Endothelial cell of umbilical vein (primary cell): ENCODE measurements at regions not wholly inside any gene's neighbourhood (a gene's known extent, or its start where the extent isn't known, plus 50 kb on each side); places are given as distances from the start of the nearest gene placed in this dataset.

Experiments
- BruUV-seq: library from RNA; stranded (reverse); fragments of 400-500 nt; replicated peaks from 2 replicates; lab custom pipeline; 2021; lab: Mats Ljungman, UMichigan
- CTCF ChIA-PET: fragments of 300-600, 350-600 bp; sonication (Branson Sonifier 250); formaldehyde crosslinking; loops from one replicate; lab custom pipeline; 2021; ENCODE audit warnings: antibody characterized with exemption, inconsistent platforms; lab: Charles Lee
- POLR2A ChIA-PET: fragments of 300-600, 350-600 bp; sonication (Branson Sonifier 250); formaldehyde crosslinking; loops from one replicate; lab custom pipeline; 2021; ENCODE audit warnings: antibody characterized with exemption, inconsistent platforms; lab: Charles Lee
- DNase-seq: peaks from one replicate; pipeline ENCODE4 v3.0.0-alpha.2; 2011; ENCODE audit warnings: low read depth, low spot score
- FAIRE-seq: peaks from 2 replicates; lab custom pipeline; 2011; peaks lifted over from hg19 to GRCh38; lab: Jason Lieb, UNC
- H2AFZ ChIP-seq: 2 replicates; pipeline ENCODE4 v1.6.0; 2012; ENCODE audit warnings: low read depth, low read length, control low read depth, inconsistent platforms
- H3K27ac ChIP-seq: 2 replicates; pipeline ENCODE4 v1.5.1; 2011; ENCODE audit warnings: low read depth, mild to moderate bottlenecking, control low read depth, low read length, moderate library complexity; ENCODE audit not compliant: insufficient read depth
- H3K27me3 ChIP-seq, 2 experiments: 2 replicates each; pipeline versions ENCODE4 v1.6.0 to v1.6.1; 2011; ENCODE audit warnings: low read length in 2 of 2, mixed read lengths in 1 of 2; ENCODE audit not compliant: control insufficient read depth in 2 of 2, insufficient read depth in 2 of 2
- H3K36me3 ChIP-seq, 2 experiments: 2 replicates in 1 of 2; 3 replicates in 1 of 2; pipeline ENCODE4 v1.5.1; 2011; ENCODE audit warnings: low read length in 2 of 2, mild to moderate bottlenecking in 1 of 2, moderate library complexity in 1 of 2; ENCODE audit not compliant: control insufficient read depth in 2 of 2, insufficient read depth in 2 of 2; ENCODE audit errors: extremely low read depth in 1 of 2
- H3K4me1 ChIP-seq: 3 replicates; pipeline ENCODE4 v1.5.1; 2011; ENCODE audit warnings: mild to moderate bottlenecking, low read length; ENCODE audit not compliant: control insufficient read depth, insufficient read depth; ENCODE audit errors: extremely low read depth
- H3K4me2 ChIP-seq: 2 replicates; pipeline ENCODE4 v1.6.1; 2011; ENCODE audit warnings: low read length, control low read depth, mixed read lengths; ENCODE audit not compliant: insufficient read depth
- H3K4me3 ChIP-seq, 3 experiments: fragments of 200-600 bp in 1 of 3; sonication (generic), shearing (Covaris generic) in 1 of 3; replicated peaks in 1 of 3; 2 replicates each; pipeline ENCODE4 v1.5.1; 2011 to 2016; ENCODE audit warnings: control low read depth in 3 of 3, low read length in 3 of 3, mild to moderate bottlenecking in 2 of 3, inconsistent platforms in 1 of 3, low read depth in 1 of 3, moderate library complexity in 1 of 3; ENCODE audit not compliant: insufficient read depth in 1 of 3
- H3K79me2 ChIP-seq: 2 replicates; pipeline ENCODE4 v1.6.0; 2012; ENCODE audit warnings: low read length, inconsistent platforms; ENCODE audit not compliant: control insufficient read depth, insufficient read depth
- H3K9ac ChIP-seq: replicated peaks from 2 replicates; pipeline ENCODE3; 2011; ENCODE audit warnings: low read length, control low read depth; ENCODE audit not compliant: insufficient read depth; ENCODE audit errors: extremely low read depth
- H3K9me1 ChIP-seq: replicated peaks from 3 replicates; pipeline ENCODE4 v1.6.0; 2011; ENCODE audit warnings: mild to moderate bottlenecking, low read length; ENCODE audit not compliant: control insufficient read depth, insufficient read depth; ENCODE audit errors: extremely low read depth
- H3K9me3 ChIP-seq: replicated peaks from 2 replicates; pipeline ENCODE4 v1.5.1; 2012; ENCODE audit warnings: low read length, inconsistent platforms; ENCODE audit not compliant: control insufficient read depth, insufficient read depth
- H4K20me1 ChIP-seq: replicated peaks from 2 replicates; pipeline ENCODE3; 2011; ENCODE audit warnings: mild to moderate bottlenecking, low read length; ENCODE audit not compliant: control insufficient read depth, insufficient read depth; ENCODE audit errors: extremely low read depth
- EZH2 ChIP-seq: IDR thresholded peaks from 2 replicates; pipeline ENCODE4 v1.6.1; 2012; ENCODE audit warnings: borderline replicate concordance, low read depth, mild to moderate bottlenecking, moderate library complexity, low read length, inconsistent platforms; ENCODE audit not compliant: severe bottlenecking
- FOS ChIP-seq: IDR thresholded peaks from 2 replicates; pipeline ENCODE4 v1.6.1; 2011; ENCODE audit warnings: mild to moderate bottlenecking, low read length, moderate library complexity, borderline replicate concordance; ENCODE audit not compliant: insufficient read depth
- GATA2 ChIP-seq: IDR thresholded peaks from 2 replicates; pipeline ENCODE4 v1.7.0; 2011; ENCODE audit warnings: low read depth, mild to moderate bottlenecking, moderate library complexity, mixed read lengths, low read length; ENCODE audit not compliant: insufficient read length, insufficient read depth
- JUN ChIP-seq: IDR thresholded peaks from 2 replicates; pipeline ENCODE4 v1.6.1; 2011; ENCODE audit warnings: borderline replicate concordance, low read depth; ENCODE audit not compliant: insufficient read length, insufficient read depth
- MYC ChIP-seq: IDR thresholded peaks from one replicate; pipeline ENCODE4 v1.6.1; 2011; ENCODE audit warnings: mild to moderate bottlenecking, low read depth, low read length
- POLR2A ChIP-seq: IDR thresholded peaks from 2 replicates; pipeline ENCODE4 v1.6.1; 2012; ENCODE audit warnings: low read depth, mild to moderate bottlenecking, control low read depth, low read length
- POLR2AphosphoS5 ChIP-seq: IDR thresholded peaks from 2 replicates; pipeline ENCODE4 v1.6.1; 2012; ENCODE audit warnings: low read depth, mild to moderate bottlenecking, control low read depth, low read length, moderate library complexity; ENCODE audit not compliant: insufficient read depth
- dilution Hi-C: fragments of 300-500 bp; cut with MboI; formaldehyde crosslinking; loops from one replicate; pipeline ENCODE4 v1.15.0; 2019; ENCODE audit warnings: low sequenced_read_pairs; ENCODE audit not compliant: extremely low pct_ligation_motif_present
- intact Hi-C: fragments of 100-400 bp; cut with micrococcal nuclease; formaldehyde crosslinking; loops from one replicate; pipeline ENCODE4 v1.10.0; 2022
- TF ChIP-seq, protein P1 (sequence below): IDR thresholded peaks from 2 replicates; pipeline ENCODE4 v1.6.1; 2011; ENCODE audit not compliant: insufficient read depth, insufficient read length
- TF ChIP-seq, protein P2 (sequence below), 2 donors: IDR thresholded peaks; 1 replicate in 1 of 2; 2 replicates in 1 of 2; pipeline ENCODE4 v1.5.1; 2011; ENCODE audit warnings: low read length in 2 of 2, mild to moderate bottlenecking in 2 of 2, moderate library complexity in 2 of 2, control low read depth in 1 of 2, inconsistent platforms in 1 of 2, low read depth in 1 of 2; ENCODE audit not compliant: insufficient read depth in 1 of 2; ENCODE audit errors: extremely low read depth in 1 of 2

DNA sequence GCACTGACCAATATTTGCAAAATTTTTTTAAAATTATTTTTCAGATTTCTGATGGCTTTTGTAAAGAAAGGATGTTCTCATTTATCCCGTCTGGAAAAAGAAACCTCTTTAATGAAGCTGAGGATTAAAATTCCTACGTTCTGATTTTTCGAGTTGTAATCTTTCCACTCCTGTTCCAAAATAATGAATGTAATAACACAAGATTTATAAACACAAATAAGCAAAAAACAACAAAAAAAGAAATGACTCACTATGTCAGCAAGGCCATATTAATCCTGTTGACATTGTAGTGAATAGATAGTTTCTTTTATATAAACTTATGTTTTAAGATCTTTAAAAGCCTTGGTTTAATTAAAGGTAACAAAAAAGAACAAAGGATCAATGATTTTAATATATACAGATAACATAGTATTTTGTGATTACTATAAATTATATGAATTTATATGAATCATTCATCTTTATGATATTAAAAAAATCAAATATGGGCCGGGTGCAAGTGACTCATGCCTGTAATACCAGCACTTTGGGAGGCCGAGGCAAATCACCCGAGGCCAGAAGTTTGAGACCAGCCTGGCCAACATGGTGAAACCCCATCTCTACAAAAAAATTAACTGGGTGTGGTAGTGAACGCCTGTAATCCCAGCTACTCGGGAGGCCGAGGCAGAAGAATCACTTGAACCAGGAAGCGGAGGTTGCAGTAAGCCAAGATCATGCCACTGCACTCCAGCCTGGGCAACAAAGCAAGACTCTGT lies 336.6 kb upstream of the DAB2 start:
- Histone ChIP-seq H3K9me1 (no peaks in the 10 kb centered on the region), H2AFZ (no peak overlapping the region), H4K20me1 (no peaks in the 10 kb centered on the region), H3K4me2 (no peak overlapping the region), H3K9me3 (no peaks in the 10 kb centered on the region), H3K9ac (no peak overlapping the region), H3K36me3 (no peaks in the 10 kb centered on the region), H3K27me3 (no peaks in the 10 kb centered on the region), H3K79me2 (no peaks in the 10 kb centered on the region), H3K27ac (no peak overlapping the region), H3K4me1 (peaks cover under 1% of the 10 kb centered on the region), H3K4me3 (no peak overlapping the region)
- dilution Hi-C loops = no loop called here
- no TSS peak for BruUV-seq
- ChIA-PET CTCF (interaction anchor here (1.5 to 1.7 kb wide), 2 partner anchors 14 to 59 kb away, joined by 3 to 4 read pairs; no protein-coding TSS in a partner anchor), POLR2A (no interaction called here)
- no peak for TF ChIP-seq FOS
- TF ChIP-seq JUN = no peak
- no peak for TF ChIP-seq MYC
- TF ChIP-seq, protein P1, sequence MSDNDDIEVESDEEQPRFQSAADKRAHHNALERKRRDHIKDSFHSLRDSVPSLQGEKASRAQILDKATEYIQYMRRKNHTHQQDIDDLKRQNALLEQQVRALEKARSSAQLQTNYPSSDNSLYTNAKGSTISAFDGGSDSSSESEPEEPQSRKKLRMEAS = no peak
- TF ChIP-seq GATA2 = no peak
- TF ChIP-seq, protein P2, sequence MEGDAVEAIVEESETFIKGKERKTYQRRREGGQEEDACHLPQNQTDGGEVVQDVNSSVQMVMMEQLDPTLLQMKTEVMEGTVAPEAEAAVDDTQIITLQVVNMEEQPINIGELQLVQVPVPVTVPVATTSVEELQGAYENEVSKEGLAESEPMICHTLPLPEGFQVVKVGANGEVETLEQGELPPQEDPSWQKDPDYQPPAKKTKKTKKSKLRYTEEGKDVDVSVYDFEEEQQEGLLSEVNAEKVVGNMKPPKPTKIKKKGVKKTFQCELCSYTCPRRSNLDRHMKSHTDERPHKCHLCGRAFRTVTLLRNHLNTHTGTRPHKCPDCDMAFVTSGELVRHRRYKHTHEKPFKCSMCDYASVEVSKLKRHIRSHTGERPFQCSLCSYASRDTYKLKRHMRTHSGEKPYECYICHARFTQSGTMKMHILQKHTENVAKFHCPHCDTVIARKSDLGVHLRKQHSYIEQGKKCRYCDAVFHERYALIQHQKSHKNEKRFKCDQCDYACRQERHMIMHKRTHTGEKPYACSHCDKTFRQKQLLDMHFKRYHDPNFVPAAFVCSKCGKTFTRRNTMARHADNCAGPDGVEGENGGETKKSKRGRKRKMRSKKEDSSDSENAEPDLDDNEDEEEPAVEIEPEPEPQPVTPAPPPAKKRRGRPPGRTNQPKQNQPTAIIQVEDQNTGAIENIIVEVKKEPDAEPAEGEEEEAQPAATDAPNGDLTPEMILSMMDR (IDR thresholded peaks at IDR 0.05; ENCODE audit: extremely low read depth in 1 of 2, insufficient read depth in 1 of 2, low read depth in 1 of 2, low read length in 2 of 2) = no peak
- TF ChIP-seq POLR2AphosphoS5 = no peak
- no peak for TF ChIP-seq EZH2
- TF ChIP-seq POLR2A = no peak
- FAIRE-seq (no peak), DNase-seq (no peak)
- intact Hi-C loops = no loop called here
